ENCODE measurements at regions not wholly inside any gene's neighbourhood (a gene's known extent, or its start where the extent isn't known, plus 50 kb on each side); places are given as distances from the start of the nearest gene placed in this dataset.

GRCh38 chr15:34650177-34650576 is 66.7 kb upstream of the GOLGA8B start:
- Histone ChIP-seq H3K27me3 (no peaks in the 10 kb centered on the region), H3K27ac (no peak overlapping the region), H3K4me1 (no peaks in the 10 kb centered on the region), H3K4me3 (no peak overlapping the region), H3K9me3 (no peaks in the 10 kb centered on the region), H3K36me3 (no peaks in the 10 kb centered on the region)
- DNase-seq (ENCODE audit: low spot score), result no peak
- no peak for TF ChIP-seq CTCF (IDR thresholded peaks at IDR 0.05)

- H3K9me3 ChIP-seq, result no peaks in the 10 kb centered on the region
- TF ChIP-seq CTCF (IDR thresholded peaks at IDR 0.05), result no peak
- no peaks in the 10 kb centered on the region for H3K27me3 ChIP-seq
- no peak for DNase-seq (ENCODE audit: low spot score)
- no peaks in the 10 kb centered on the region for H3K4me1 ChIP-seq
- H3K27ac ChIP-seq, result no peak overlapping the region
- H3K36me3 ChIP-seq, result no peaks in the 10 kb centered on the region
- no peak overlapping the region for H3K4me3 ChIP-seq
Measured at GRCh38 chr15:34648294-34648631, 64.8 kb upstream of the GOLGA8B start.

GRCh38 chr15:34647569-34648293 is 64.3 kb upstream of the GOLGA8B start:
- no peak for TF ChIP-seq CTCF (IDR thresholded peaks at IDR 0.05)
- Histone ChIP-seq H3K9me3 (no peaks in the 10 kb centered on the region), H3K27me3 (no peaks in the 10 kb centered on the region), H3K27ac (no peak overlapping the region), H3K36me3 (no peaks in the 10 kb centered on the region), H3K4me3 (no peak overlapping the region), H3K4me1 (no peaks in the 10 kb centered on the region)
- DNase-seq (ENCODE audit: low spot score), result no peak

GRCh38 chr15:34646918-34647317 is 63.5 kb upstream of the GOLGA8B start:
- H3K4me3 ChIP-seq, result no peak overlapping the region
- H3K4me1 ChIP-seq, result no peaks in the 10 kb centered on the region
- no peak overlapping the region for H3K27ac ChIP-seq
- H3K27me3 ChIP-seq, result no peaks in the 10 kb centered on the region
- no peak for DNase-seq (ENCODE audit: low spot score)
- no peaks in the 10 kb centered on the region for H3K9me3 ChIP-seq
- H3K36me3 ChIP-seq, result no peaks in the 10 kb centered on the region
- no peak for TF ChIP-seq CTCF (IDR thresholded peaks at IDR 0.05)

GRCh38 chr15:34644851-34645250 is 61.4 kb upstream of the GOLGA8B start:
- H3K27ac ChIP-seq, result no peak overlapping the region
- no peak overlapping the region for H3K4me3 ChIP-seq
- no peaks in the 10 kb centered on the region for H3K4me1 ChIP-seq
- no peaks in the 10 kb centered on the region for H3K9me3 ChIP-seq
- TF ChIP-seq CTCF (IDR thresholded peaks at IDR 0.05), result no peak
- no peak for DNase-seq (ENCODE audit: low spot score)
- no peaks in the 10 kb centered on the region for H3K27me3 ChIP-seq
- no peaks in the 10 kb centered on the region for H3K36me3 ChIP-seq

- DNase-seq (ENCODE audit: low spot score), result no peak
- Histone ChIP-seq H3K4me3 (no peak overlapping the region), H3K27ac (no peak overlapping the region), H3K4me1 (no peaks in the 10 kb centered on the region), H3K27me3 (no peaks in the 10 kb centered on the region), H3K9me3 (no peaks in the 10 kb centered on the region), H3K36me3 (no peaks in the 10 kb centered on the region)
- no peak for TF ChIP-seq CTCF (IDR thresholded peaks at IDR 0.05)
Measured at GRCh38 chr15:34644061-34644460, 60.6 kb upstream of the GOLGA8B start.
